GM18517 (cell line): ENCODE measurements at regions not wholly inside any gene's neighbourhood (a gene's known extent, or its start where the extent isn't known, plus 50 kb on each side); places are given as distances from the start of the nearest gene placed in this dataset.
"Not testable (repeated sequence)": the region's sequence is repeated elsewhere in the genome, so short reads cannot be mapped to it uniquely, and the experiment has no call there.

Source experiments
- ATAC-seq: cut with Tn5 transposase; IDR thresholded peaks from one replicate; pipeline ENCODE4 v1.9.1; 2021; ENCODE audit warnings: mild to moderate bottlenecking, moderate library complexity; ENCODE audit not compliant: unreplicated experiment

DNA sequence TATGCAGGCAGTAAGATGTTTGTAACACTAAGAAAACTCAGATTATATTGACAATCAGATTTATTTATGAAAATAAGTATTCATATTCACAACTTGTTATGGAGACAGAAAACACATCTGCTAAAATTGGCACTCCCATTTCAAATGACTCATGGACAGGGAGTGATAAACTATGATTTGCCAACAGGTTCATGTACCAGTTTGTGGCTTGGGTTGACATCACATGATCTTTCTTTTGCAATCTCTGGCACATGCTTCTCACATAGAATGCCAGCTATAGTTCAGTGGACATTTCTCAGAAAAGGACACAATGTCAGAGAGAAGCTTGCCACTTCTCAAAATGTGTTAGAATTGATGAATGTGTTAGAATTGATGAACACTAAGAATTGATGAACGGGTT is 663.2 kb upstream of the ANKRD30A start:
- ATAC-seq: no peak

DNA sequence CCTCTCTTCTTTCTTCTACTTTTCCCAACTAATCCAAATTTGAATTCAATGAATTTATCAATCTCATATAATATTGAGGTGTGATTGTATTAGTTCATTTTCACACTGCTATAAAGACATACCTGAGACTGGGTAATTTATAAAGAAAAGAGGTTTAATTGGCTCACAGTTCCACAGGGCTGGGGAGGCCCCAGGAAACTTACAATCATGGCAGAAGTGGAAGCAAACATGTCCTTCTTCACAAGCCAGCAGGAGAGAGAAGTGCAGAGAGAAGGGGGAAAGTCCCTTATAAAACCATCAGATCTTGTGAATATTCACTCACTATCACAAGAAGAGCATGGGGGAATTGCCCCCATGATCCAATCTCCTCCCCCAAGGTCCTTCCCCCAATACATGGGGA is 667.0 kb upstream of the ANKRD30A start:
- ATAC-seq: not testable (repeated sequence)

DNA sequence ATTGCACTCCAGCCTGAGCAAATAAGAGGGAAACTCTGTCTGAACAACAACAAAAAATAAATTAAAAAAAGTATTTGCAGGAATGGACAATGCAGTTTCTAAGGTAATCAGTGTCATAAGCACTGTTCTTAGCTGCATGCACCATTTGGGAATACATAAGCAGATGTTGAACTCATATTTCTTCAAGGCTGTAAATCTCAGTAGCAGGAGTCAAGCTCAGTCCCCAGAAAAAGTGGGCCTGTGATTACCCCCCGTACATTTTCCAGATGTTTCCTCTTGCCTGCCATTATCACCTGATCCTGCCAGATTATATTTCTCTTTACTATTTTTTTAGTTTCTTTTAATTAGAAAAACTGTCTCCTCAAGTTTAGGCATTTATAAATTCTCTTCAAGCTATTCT is 667.6 kb upstream of the ANKRD30A start:
- no peak for ATAC-seq

DNA sequence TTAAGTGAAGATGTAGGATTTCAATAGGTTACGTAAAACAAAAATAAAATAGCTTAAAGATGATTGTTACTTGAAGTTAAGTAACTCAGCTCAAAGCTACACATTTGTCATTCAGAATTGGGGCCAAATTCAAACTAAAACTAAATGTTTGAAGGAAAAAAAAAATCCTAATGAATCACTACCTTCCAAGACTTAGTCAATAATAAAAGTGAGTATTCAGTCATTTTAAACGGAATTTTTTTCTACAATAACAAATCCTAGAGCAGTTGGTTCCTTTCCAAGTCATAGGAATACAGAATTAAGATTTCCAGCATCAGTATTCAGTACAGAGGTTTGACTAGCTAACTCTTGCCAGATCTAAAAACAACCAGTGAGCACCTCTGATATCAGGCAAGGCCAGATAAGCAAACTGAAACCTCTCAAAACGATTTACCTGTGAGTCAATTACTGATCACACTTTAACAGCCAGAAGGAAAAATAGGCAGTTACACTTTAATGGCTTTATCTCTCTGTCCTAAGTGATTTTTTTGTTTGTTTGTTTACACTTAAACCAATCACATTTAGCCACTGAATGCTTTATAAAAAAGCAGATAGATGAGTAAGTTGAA is 669.8 kb upstream of the ANKRD30A start:
- no peak for ATAC-seq

DNA sequence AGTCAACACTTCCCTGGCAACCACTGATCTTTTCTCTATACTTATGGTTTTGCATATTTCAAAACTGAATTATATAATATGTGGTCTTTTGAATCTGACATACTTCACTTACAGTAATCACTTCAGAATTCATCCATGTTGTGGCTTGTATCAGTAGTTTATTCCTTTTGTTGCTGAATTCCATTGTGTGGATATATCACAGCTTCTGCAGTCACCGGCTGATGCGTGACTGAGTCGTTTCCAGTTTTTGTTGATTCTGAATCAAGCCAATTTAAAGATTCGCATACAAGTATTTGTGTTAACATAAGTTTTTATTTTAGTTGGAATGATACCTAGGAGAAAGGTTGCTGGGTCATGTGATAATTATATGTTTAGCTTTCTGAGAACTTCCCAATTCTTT is 672.5 kb upstream of the ANKRD30A start:
- no peak for ATAC-seq

DNA sequence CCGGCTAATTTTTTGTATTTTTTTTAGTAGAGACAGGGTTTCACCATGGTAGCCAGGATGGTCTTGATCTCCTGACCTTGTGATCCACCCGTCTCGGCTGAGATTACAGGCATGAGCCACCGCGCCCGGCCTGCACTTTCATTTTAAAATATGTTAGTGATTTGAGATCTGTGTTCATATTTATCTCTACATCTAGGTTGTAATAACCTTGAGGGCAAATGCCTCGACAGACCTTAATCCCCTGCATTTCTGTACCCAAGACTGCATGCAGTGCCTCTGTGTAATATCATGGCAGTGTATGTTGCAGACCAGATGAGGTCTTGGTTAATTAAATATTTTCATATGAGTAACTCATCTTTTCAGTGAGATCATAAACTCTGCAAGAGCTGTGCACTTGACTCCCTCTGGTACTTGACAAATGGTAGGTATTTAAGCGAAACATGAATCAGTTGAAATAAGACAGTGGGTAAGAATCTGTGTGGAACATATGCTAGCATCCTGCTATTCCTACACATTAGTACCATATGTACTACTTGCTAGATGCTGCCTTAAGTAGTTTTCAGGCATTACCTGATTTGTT is 673.9 kb upstream of the ANKRD30A start:
- no peak for ATAC-seq

DNA sequence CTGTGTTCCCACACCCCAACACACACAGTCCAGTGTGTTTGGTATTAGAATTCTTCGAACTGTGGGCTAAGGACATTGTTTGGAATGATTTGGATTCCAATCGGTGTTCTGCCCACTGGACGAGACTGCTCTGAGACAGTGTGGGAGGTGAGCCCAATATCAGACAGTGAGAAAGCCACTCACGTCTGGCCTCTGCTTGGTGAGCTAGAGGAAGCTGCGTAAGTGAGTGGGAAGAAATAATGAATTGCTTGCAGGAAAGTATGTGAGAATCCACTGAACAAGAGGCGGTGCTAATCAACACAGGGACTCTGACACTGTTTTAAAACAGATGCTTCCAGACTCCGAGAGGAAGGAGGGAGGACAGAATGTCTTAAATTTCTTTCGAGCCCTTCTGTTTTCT is 675.0 kb upstream of the ANKRD30A start:
- ATAC-seq: no peak

DNA sequence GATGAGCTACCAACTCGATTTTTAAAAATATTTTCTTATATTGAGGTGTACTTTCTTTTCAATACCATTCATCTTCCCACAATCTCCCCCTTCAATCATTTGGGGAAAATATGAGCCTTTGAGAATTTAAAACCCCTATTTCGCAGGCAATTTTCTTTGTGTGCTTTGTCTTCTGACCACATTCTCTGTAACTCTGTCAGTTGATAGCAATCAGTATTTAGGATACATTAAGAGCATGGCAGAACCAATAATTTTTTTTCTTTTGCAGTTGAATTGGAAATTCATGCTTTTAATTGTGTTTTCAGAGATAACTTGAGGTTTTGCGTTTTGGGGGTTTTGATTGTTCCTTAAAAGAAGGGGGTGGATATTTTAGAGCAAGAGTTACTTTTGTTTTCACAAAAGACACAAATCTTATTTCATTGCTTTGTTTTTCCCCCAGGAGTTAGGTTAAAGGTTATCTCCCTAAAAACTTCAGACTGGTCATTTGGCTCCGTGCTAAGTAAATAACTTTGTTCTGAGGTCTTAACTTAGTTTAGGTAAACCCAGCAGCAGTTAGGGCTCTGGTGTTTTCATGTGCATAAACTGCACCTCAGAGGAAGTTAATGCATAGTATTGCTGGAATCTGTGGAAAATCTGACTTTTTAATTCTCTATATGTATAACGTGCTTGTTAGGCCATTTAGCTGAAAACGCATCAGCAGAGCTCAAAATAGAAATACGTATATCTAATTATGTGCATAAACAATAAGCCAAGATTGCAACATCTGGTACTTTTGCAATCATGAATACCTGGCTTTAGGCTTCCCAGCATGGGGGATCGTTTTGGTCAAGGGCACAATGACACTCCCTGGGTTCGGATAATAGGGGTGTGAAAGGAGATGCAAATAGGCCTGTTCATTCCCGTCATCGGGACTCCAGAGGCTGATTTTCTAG is 676.4 kb upstream of the ANKRD30A start:
- no peak for ATAC-seq

DNA sequence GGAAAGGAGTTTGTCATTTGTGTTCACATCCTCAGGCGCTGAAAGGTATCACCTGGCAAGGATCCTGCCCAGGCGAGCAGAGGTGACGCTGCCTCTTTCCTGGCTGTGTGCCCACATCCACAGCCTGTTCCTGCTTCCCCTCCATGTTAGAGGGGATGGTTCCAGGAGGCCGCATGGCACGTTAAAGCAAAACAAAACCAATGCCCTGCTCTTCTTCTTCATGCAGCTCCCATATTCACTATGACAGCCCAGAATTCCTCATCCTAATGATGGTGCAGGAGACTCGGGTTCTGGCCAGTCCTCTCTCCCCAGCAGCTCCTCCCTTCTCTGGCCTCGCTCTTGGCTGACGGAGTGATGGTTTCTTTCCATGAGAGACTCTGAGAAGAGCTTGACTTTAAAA is 678.5 kb upstream of the ANKRD30A start:
- no peak for ATAC-seq

DNA sequence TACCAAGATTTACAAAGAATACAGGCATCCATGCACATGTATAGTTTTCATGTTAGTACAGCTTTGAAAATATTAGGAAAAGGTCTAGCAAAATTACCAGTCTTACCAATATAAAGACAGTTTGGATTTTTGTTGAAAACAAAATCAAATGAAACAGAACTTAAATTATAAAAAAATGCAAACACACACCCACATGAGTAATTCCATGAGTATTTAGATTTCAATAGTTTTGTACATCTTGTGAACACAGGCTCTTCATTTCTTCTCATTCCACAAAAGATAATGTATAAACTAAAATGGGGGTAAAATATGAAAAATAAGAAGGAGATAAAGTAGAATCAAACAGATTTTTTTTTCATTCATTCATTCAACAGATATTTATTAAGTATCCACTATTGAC is 682.2 kb upstream of the ANKRD30A start:
- ATAC-seq: no peak

DNA sequence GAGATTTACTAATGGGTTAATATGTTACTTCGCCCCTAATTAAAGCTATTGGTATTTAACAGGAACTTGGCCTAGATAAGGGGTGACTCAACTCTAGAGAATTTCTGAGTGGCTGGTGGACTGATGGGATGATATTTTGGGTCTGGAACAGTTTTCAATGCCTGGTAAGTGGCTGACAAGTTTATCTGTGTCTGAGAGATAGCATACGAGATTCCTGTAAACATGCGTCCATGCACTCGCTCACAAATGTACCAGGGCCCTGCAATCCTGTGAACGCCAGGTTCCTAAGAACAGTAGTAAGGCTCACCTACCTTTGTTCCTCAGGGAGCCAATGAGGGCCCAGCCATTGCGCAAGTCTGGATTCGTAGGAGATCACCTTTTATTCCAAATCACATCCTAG is 683.8 kb upstream of the ANKRD30A start:
- no peak for ATAC-seq

DNA sequence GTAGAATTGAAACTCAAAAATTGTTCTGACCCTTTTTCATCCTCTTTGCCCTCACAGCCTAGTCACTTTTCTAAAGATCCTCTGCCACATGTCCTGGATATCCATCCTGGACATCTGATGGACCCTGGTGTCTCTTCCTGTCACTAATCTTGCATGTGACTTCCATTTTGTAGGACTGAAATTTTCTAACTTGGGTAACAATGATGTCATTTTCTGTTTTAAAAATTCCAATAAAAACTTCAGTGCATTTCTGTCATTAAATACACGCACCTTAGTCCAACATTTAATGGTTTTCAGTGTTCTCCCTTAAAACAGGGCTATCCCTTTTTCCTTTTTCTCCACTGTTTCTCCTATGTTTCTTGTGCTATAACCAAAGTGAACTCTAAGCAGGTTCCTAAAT is 684.9 kb upstream of the ANKRD30A start:
- ATAC-seq: no peak

DNA sequence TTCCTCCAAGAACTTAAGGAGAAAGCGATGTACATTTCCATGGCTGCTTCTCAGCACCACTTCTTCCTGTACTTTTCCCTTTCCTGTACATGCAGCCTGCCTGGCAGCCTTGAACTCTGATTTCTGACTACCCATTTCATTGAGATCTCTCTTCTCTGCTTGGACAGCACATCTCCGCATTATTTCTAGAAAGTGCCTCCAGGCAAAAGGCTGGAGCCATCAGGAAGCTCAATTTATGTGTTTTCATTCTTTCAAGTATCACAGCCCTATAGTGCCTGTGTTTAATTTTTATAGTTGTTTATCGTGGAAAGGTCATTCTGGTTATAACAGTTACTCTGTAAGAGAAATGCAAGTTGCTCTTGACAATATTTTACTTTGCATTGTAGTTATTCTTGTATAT is 688.0 kb upstream of the ANKRD30A start:
- ATAC-seq: no peak

DNA sequence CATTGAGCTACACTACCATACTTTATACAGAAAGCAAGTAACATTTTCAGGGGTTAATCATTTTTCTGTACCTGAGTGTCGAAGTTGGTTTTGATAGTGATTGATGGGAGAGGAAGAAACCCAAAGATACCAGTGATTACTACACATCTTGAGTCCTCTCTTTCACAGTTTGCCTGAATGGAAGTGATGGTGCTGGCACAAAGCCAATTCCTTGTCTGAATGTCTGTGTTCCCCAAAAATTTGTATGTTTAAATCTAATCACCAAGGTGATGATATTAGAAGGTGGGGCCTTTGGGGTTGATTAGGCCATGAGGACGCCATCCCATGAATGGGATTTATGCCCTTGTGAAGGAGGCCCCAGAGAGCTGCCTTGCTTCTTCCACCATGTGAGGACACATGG is 696.9 kb upstream of the ANKRD30A start:
- no peak for ATAC-seq

DNA sequence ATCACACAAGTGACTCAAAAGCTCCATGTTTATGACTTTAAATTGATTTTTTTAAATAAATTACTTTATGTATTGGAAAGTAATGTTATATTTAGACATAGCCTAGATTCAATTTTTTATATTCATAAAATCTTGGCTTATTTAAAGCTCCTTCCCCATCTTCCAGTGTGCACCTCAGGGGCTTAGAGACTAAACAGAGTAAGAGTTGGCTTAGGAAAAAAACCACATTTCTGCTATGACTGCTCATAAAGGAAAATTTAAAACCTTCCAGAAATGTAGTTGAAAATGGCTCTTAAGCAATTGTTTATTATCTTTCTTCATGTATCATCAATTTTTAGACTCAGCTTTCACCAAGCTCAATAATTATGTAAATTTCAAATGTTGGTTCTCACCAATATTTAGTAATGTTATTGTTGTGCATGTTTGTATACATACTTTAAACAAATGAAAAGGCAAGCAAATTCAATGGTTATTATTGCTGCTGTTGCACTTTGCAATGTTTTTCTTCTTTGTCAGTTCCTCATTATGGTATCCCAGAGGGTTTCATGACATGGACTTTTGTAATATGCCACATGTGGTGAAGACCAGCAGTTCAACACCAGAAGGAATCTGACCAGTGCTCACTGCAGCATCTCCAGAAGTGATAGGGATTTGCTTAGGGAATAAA is 700.1 kb upstream of the ANKRD30A start:
- ATAC-seq: no peak

DNA sequence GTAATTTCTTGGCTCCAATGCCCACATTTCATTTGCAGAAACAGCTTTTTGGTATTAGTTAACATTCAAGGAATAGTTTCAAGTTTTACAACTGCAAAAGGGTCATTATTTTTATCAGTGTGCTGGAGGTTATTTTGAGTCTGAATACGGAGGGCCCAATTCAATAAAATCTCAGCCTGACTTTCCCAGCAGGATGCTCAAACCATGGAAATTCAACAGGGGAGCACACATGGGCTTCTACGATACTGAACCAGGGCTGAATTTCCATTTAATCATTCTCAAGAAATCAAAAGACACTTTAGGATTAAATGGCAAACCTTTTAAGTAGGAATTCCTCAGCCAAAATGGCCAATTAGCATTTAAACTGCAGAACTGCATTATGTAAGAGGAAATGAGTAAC is 700.9 kb upstream of the ANKRD30A start:
- no peak for ATAC-seq

DNA sequence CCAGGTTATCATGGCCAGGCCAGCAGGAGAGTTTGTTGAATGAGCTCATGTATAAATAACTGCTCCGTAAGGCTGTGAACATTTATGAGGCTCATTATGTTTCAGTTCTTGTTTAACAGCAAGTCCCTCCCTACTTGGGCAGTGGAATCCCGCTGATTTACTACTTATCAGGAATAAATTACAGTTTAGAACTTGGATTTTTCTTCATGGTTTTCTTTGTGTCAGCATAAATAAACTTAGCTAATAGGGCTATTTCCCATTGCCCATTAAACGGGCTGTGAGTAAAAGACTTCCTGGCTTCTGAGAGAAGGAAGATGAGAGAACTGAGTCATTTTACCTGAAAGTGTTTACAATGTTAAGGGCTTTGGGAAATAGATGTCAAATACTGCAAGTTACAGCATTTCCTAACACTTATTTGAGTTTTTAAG is 701.6 kb upstream of the ANKRD30A start:
- no peak for ATAC-seq

DNA sequence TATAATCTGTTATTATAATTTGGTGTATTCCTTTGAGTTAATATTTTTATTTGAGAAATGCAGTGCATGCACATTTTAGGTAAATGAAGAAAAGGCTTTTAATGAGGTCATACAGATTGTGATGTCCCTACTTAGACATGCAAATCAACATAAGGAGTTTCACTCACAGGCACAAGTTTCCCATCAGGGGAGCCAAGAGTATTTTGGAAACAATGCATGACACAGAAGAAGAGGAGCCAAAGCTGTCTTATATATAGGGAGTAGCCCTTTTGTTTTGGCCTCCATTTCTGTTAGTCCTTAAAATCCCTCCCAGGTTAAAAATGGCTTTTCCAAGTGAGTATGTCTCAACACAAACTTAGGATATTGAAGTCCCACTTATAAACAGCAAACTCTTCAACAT is 703.4 kb upstream of the ANKRD30A start:
- no peak for ATAC-seq

DNA sequence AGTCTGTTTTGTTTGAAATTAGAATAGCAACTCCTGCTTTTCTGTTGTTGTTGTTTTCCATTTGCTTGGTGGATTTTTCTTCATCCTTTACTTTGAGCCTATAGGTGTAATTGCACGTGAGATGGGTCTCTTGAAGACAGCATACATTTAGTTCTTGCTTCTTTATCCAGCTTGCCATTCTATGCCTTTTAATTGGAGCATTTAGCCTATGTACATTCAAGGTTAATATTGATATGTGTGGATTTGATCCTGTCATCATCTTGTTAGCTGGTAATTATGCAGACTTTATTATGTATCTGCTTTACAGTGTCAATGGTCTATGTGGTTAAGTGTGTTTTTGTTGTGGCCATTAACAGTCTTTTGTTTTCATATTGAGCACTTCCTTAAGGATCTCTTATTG is 708.9 kb upstream of the ANKRD30A start:
- no peak for ATAC-seq

DNA sequence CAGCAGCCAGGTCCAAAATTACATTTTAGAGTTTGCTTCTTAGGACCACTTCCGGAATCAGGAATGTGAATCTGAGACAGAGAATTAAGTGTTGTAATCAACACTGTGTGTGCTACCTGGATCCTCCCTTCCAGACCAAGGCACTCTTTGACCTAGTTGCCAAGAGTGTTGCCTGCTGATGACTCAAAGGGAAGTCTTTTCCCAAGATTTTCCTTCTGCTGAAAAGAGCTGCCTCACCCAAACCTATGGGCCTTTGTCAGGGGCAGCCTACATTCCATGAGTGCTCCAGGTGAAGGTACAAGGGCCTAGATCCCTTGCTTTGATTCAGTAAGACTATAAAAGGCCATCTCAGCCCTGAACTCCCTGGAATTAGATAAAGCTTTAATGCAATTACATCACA is 712.5 kb upstream of the ANKRD30A start:
- ATAC-seq: no peak

DNA sequence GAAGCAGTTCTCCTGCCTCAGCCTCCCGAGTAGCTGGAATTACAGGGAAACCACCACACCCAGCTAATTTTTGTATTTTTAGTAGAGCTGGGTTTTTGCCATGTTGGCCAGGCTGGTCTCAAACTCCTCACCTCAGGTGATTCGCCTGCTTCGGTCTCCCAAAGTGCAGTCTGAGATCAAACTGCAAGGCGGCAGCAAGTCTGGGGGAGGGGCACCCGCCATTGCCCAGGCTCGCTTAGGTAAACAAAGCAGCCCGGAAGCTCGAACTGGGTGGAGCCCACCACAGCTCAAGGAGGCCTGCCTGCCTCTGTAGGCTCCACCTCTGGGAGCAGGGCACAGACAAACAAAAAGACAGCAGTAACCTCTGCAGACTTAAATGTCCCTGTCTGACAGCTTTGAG is 725.2 kb upstream of the ANKRD30A start:
- ATAC-seq: not testable (repeated sequence)

DNA sequence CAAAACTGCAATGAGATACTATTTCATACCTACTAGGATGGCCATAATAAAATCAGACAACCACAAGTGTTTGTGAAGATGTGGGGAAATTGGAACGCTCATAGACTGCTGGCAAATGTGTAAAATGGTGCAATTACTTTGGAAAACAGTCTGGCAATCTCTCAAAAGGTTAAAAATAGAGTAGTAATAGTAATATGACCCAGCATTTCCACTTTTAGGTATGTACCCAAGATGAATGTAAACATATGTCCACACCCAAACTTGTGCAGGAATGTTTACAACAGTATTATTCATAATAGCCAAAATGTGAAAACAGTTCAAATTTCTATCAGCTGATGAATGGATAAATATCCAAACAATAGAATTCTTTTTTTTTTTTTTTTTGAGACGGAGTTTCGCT is 731.6 kb upstream of the ANKRD30A start:
- no peak for ATAC-seq
